NCI-H1436 treated with DMSO at 0.1 percent for 48 hours (cell line): ENCODE measurements at regions not wholly inside any gene's neighbourhood (a gene's known extent, or its start where the extent isn't known, plus 50 kb on each side); places are given as distances from the start of the nearest gene placed in this dataset.
"Not testable (repeated sequence)": the region's sequence is repeated elsewhere in the genome, so short reads cannot be mapped to it uniquely, and the experiment has no call there.

Experiments
- DNase-seq: peaks from one replicate; lab custom pipeline; 2025; lab: John Stamatoyannopoulos, UW

DNA sequence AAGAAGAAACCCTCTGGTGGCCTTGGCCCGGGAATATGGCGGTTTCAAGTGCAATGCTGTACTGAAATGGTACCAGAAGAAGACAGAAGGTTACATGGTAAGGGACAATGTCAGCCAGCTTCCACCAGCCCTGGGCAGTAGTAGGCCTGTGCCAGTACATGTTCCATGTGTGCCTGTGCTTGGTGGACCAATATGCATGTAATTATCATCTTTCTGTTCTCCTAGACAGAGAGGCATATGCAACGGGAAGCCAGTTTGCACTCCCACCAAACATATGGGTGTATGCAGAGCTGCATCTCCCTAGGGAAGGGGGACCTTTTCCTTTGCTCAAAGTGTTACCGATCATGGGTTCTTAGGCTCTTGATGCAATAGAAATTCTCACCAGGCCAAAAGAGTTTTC, 80.9 kb upstream of the ADORA2B start:
- not testable (repeated sequence) for DNase-seq

DNA sequence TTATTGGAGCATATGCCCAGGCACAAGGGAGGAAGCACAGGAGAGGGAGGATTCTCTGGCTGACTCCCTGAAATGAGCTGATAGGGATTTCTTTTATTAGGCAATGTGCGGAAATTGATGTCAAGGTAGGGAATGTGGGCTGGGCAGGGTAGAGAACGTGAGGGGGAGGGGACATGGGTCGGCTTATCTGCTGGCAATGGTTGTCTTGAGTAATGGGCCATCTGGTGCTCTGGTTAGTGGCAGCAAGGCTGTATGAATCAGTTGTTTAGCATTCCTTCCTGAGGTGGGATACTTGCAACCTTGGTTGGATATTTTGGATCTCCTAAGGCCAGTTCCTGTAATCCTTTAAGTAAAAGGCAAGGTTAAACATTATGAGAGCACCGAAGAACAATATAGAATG, 80.5 kb upstream of the ADORA2B start:
- DNase-seq: not testable (repeated sequence)

- DNase-seq: not testable (repeated sequence)
Observed at GRCh38 chr17:15866015-15866414, 78.9 kb upstream of the ADORA2B start.

GRCh38 chr17:15867331-15867730, 77.6 kb upstream of the ADORA2B start:
- DNase-seq: not testable (repeated sequence)

DNA sequence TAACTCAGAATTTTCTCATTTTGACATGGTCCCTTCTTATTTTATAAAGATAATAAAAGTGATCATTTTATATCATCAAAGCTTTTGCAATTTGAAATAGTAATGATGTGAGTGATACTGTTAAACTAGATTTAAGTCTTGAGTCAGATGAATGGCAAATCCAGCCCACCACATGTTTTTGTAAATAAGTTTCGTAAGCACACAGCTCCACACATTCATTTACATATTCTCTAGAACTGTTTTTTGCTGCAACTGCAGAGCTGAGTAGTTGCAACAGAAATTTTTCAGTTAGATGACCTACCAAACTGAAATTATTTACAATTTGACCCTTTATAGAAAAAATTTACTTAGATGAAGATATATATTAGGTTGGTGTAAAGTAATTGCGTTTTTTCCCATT, 75.1 kb upstream of the ADORA2B start:
- not testable (repeated sequence) for DNase-seq

- not testable (repeated sequence) for DNase-seq
Observed at GRCh38 chr17:15872677-15873076, 72.3 kb upstream of the ADORA2B start.

GRCh38 chr17:15877882-15878500, 66.9 kb upstream of the ADORA2B start:
- DNase-seq: not testable (repeated sequence)

- no peak for DNase-seq
Observed at GRCh38 chr17:15882058-15882720, 62.7 kb upstream of the ADORA2B start.

DNA sequence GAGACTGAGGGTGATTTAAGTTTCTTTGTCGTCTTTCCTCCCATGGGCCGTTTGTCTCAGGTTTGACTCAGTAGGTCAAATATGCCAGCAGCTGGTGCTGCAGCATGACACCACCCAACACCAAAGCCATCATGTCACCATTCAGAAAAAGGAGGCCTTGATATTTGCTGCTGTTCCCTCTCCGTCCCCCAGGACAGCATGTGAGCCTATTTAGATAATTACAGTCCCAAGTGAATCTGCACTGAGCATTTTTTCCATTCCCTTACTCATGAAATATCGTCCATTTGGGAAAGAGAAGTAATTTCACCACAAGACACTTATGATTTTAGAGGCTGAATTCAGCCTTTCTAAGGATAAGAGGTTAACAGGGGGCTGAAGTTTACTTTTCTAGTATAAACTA, 62.2 kb upstream of the ADORA2B start:
- DNase-seq: no peak

DNA sequence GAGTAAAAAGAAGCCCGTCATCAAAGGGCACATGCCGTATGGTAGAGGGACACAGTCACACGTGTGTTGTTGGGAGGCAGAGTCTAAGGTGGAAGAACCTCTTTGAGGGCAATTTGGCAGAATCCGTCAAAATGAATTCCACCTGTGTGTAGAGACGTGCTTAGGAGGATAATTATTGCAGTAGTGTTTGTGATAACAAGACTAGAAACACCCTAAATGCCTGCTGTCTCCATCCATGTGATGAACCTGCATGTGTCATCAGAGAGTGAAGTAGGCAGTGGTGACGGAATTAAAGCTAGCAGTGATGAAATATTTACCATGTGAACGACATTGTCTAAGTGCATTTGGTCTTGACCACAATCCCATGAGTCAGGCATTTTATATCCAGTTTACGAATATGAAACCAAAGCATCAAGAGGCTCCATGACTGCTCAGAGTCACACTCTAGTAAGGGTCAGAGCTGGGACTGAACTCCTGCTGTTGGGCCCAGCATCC, 61.3 kb upstream of the ADORA2B start:
- no peak for DNase-seq

- DNase-seq: no peak
Observed at GRCh38 chr17:15884731-15885130, 60.2 kb upstream of the ADORA2B start.

- no peak for DNase-seq
Observed at GRCh38 chr17:15885770-15886169, 59.2 kb upstream of the ADORA2B start.

DNA sequence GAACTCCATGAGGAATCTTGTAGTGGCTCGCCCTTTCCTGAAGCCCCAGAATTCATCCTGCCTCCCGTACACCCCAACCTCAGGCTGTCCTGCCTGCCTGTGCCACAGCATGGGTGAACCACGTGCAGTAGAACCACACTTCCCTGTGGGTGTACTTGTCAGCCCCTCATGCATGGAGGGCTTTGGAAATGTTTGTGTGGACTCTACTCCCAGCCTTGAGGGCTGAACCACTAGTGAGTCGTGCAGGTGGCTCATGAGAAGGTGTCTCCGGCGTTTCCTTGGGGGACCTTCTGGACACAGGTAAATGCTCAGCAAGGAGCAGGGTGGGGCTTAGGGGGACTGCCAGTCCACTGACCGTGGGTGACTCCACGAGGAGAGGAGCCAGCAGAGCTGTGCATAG, 58.7 kb upstream of the ADORA2B start:
- no peak for DNase-seq

GRCh38 chr17:15886804-15887203, 58.1 kb upstream of the ADORA2B start:
- DNase-seq: no peak

GRCh38 chr17:15888436-15888835, 56.5 kb upstream of the ADORA2B start:
- DNase-seq: no peak

DNA sequence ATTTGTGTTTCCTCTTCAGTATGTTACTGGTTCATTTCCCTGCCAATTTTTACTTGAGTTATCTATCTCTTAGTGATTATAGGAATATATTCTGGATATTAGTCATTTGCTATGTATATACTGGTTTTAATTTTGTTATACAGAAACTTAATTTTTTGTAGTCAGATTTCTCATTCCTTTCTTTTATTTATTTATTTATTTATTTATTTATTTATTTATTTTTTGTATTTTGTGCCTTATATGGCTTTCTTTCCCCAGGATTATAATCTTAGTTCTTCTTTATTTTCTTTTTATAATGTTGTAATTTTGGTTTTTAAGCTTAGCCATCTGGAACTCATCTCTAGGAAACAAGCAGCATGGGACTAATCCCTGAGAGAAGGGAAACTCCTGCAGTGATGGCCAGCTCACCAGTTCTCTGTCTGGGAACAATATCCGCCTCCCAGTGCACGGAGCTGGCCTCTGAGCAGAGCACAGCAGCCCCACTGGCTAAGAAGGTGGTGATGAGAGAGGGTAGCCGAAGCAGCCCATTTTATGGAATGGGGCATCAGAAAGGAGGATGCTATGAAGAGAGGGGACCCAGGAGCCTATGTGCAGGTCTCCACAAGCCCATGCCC, 54.5 kb upstream of the ADORA2B start:
- DNase-seq: no peak

DNA sequence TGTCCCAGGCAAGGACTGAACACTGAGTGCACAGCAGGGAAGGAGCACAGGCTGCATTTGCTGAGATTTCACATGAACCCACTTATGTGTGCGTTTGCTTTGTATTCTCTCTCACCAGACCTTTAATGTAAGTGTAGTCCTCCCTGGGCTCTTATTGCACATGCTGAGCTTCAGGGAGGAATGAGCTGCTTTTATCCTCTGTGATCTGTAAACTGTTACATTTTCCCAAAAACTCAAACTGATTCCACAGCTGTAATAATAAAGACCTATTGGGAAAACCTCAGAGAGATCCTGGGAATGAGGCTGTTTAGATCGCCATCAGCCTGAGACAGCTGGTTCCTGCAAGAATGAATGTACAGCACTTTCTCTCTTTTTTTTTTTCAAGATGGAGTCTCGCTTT, 53.6 kb upstream of the ADORA2B start:
- DNase-seq: no peak

DNA sequence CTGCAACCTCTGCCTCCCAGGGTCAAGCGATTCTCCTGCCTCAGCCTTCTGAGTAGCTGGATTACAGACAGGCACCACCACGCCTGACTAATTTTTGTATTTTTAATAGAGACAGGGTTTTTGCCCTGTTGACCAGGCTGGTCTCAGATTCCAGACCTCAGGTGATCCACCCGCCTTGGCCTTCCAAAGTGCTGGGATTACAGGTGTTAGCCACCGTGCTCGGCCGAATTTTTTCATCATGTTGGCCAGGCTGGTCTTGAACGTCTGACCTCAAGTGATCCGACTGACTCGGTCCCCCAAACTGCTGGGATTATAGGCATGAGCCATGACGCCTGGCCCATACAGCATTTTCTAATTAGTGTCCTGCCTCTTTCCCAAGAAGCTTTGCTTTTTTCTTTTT, 52.7 kb upstream of the ADORA2B start:
- DNase-seq: no peak

DNA sequence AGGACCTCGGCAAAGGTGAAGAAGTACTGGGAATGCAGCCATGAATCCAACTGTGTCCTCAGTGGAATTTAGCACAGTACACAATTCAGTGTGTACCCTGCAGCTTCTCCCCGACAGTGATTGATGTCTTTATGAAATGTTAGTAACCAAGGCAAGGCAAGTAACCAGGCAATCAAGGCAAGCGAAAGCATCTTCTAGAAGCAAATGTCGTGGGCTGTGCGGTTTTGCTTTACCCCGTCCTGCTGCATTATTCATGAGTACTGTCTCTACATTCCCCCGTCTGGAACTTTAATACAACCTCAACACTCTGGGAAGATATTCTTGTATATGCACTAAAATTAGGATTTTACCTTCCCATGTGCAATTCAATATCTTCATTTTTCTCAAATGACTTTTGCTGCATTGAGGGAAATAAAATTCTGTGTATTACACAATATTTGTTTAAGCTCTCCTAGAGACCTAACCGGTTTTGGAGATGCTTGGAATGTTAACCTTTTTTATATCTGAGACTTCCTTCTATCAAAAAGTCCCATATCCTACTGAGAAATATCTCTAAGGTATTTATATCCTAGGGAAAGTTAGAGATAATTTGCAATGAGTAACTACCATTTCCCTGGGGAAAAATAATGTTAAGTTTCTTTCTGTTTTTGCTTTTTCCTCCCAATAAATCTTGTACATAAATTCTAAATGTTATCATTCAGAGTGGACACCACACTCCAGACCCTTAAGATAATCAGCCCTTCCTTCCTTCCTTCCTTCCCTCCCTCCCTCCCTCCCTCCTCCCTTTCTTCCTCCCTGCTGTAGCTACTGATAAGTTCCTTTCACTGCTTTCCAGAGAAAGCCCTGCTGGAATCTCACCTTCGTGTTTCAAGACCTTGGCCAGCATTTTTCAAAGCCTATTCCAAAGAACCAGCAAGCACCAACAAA, 51.9 kb upstream of the ADORA2B start:
- DNase-seq: no peak

GRCh38 chr17:15893658-15894024, 51.3 kb upstream of the ADORA2B start:
- DNase-seq: no peak

- DNase-seq: no peak
Observed at GRCh38 chr17:15894258-15894657, 50.7 kb upstream of the ADORA2B start.

GRCh38 chr17:15894913-15895658, 49.8 kb upstream of the ADORA2B start:
- no peak for DNase-seq
